ENCODE measurements at regions not wholly inside any gene's neighbourhood (a gene's known extent, or its start where the extent isn't known, plus 50 kb on each side); places are given as distances from the start of the nearest gene placed in this dataset.
"Not testable (repeated sequence)": the region's sequence is repeated elsewhere in the genome, so short reads cannot be mapped to it uniquely, and the experiment has no call there.

GRCh38 chr14:30362369-30363218 lies 196.4 kb upstream of the G2E3 start:
- peak overlapping the region; percentile 98 for H2AFZ ChIP-seq (ENCODE audit: low read length)

GRCh38 chr14:30363219-30363880 lies 195.6 kb upstream of the G2E3 start:
- DNase-seq (peak; percentile 45), ATAC-seq (peak; percentile 83)
- H3K9me3 ChIP-seq (ENCODE audit: low read length); H3K9me2 ChIP-seq (replicated peaks; ENCODE audit: low read length); intact Hi-C loops (cut with micrococcal nuclease); H3K27me3 ChIP-seq (ENCODE audit: low read length); H3F3A ChIP-seq (ENCODE audit: low read length, unreplicated experiment); H3K36me3 ChIP-seq (ENCODE audit: low read depth, low read length); H3K79me2 ChIP-seq (ENCODE audit: low read length); H4K20me1 ChIP-seq (ENCODE audit: low read length): not testable (repeated sequence)
- Histone ChIP-seq H3K27ac (ENCODE audit: low read length) (peak overlapping the region; percentile 17; the same call in 1 of the 2 replicates), H3K9ac (ENCODE audit: low read length) (peak overlapping the region; percentile 64), H2AFZ (ENCODE audit: low read length) (peak overlapping the region; percentile 98), H3K4me3 (ENCODE audit: low read length) (peak overlapping the region; percentile 78), H3K4me2 (ENCODE audit: low read length) (peak overlapping the region; percentile 96), H3K4me1 (ENCODE audit: insufficient read depth, low read length) (peaks cover 12% of the 10 kb centered on the region; the same call in 1 of the 2 replicates)
- TSS peak; percentile 62 for BruUV-seq (replicated peaks)
- ChIA-PET CTCF (interaction anchor here (0.6 kb wide), 1 partner anchor 244 kb away, joined by 5 read pairs; no protein-coding TSS in a partner anchor), POLR2A (ENCODE audit: unreplicated experiment) (interaction anchor here (0.6 kb wide), 2 partner anchors 158 to 259 kb away, joined by 4 to 5 read pairs; no protein-coding TSS in a partner anchor)

More at GRCh38 chr14:30362369-30363218, 196.4 kb upstream of the G2E3 start:
- peak; percentile 70 for ATAC-seq
- BruUV-seq (replicated peaks) = no TSS peak
- ChIA-PET CTCF (no interaction called here), POLR2A (ENCODE audit: unreplicated experiment) (interaction anchor here (0.6 kb wide), 2 partner anchors 159 to 260 kb away, joined by 4 to 5 read pairs; no protein-coding TSS in a partner anchor)
- no peaks in the 10 kb centered on the region for H3K9me3 ChIP-seq (ENCODE audit: low read length)
- H3F3A ChIP-seq (ENCODE audit: low read length, unreplicated experiment) = no peaks in the 10 kb centered on the region
- H3K4me3 ChIP-seq (ENCODE audit: low read length) = peak overlapping the region; percentile 78
- H3K9ac ChIP-seq (ENCODE audit: low read length) = peak overlapping the region; percentile 64
- H3K9me2 ChIP-seq (replicated peaks; ENCODE audit: low read length) = no peaks in the 10 kb centered on the region
- H3K36me3 ChIP-seq (ENCODE audit: low read depth, low read length) = no peaks in the 10 kb centered on the region
- no peak for TF ChIP-seq EZH2 (IDR thresholded peaks at IDR 0.05; ENCODE audit: low read length, unreplicated experiment)
- no peak for TF ChIP-seq CTCF (conservative IDR thresholded peaks at IDR 0.05; ENCODE audit: low read depth, low read length)
- no peak for TF ChIP-seq EZH2phosphoT487 (IDR thresholded peaks at IDR 0.05; ENCODE audit: borderline replicate concordance, low read length)
- H3K27ac ChIP-seq (ENCODE audit: low read length) = peak overlapping the region; percentile 17; the same call in 1 of the 2 replicates
- intact Hi-C loops (cut with micrococcal nuclease) = no loop called here
- H4K20me1 ChIP-seq (ENCODE audit: low read length) = no peaks in the 10 kb centered on the region
- H3K27me3 ChIP-seq (ENCODE audit: low read length) = no peaks in the 10 kb centered on the region
- peak overlapping the region; percentile 96 for H3K4me2 ChIP-seq (ENCODE audit: low read length)
- peaks cover 12% of the 10 kb centered on the region; the same call in 1 of the 2 replicates for H3K4me1 ChIP-seq (ENCODE audit: insufficient read depth, low read length)
- H3K79me2 ChIP-seq (ENCODE audit: low read length) = no peaks in the 10 kb centered on the region
- DNase-seq = peak; percentile 13

GRCh38 chr14:30369502-30370180 lies 189.3 kb upstream of the G2E3 start:
- ATAC-seq (no peak), DNase-seq (no peak)
- Histone ChIP-seq H4K20me1 (ENCODE audit: low read length) (no peaks in the 10 kb centered on the region), H3K36me3 (ENCODE audit: low read depth, low read length) (no peaks in the 10 kb centered on the region), H3F3A (ENCODE audit: low read length, unreplicated experiment) (no peaks in the 10 kb centered on the region), H3K4me1 (ENCODE audit: insufficient read depth, low read length) (no peaks in the 10 kb centered on the region), H3K27me3 (ENCODE audit: low read length) (peaks cover 9% of the 10 kb centered on the region), H3K79me2 (ENCODE audit: low read length) (no peaks in the 10 kb centered on the region), H3K9me2 (replicated peaks; ENCODE audit: low read length) (no peaks in the 10 kb centered on the region), H3K27ac (ENCODE audit: low read length) (no peak overlapping the region), H3K4me2 (ENCODE audit: low read length) (no peak overlapping the region), H2AFZ (ENCODE audit: low read length) (no peak overlapping the region), H3K9me3 (ENCODE audit: low read length) (no peaks in the 10 kb centered on the region), H3K9ac (ENCODE audit: low read length) (no peak overlapping the region), H3K4me3 (ENCODE audit: low read length) (no peak overlapping the region)
- TF ChIP-seq EZH2 (IDR thresholded peaks at IDR 0.05; ENCODE audit: low read length, unreplicated experiment) (no peak), CTCF (conservative IDR thresholded peaks at IDR 0.05; ENCODE audit: low read depth, low read length) (no peak), EZH2phosphoT487 (IDR thresholded peaks at IDR 0.05; ENCODE audit: borderline replicate concordance, low read length) (no peak)
- ChIA-PET CTCF (no interaction called here), POLR2A (ENCODE audit: unreplicated experiment) (no interaction called here)
- no TSS peak for BruUV-seq (replicated peaks)
- intact Hi-C loops (cut with micrococcal nuclease) = no loop called here
